ENCODE measurements at regions not wholly inside any gene's neighbourhood (a gene's known extent, or its start where the extent isn't known, plus 50 kb on each side); places are given as distances from the start of the nearest gene placed in this dataset.

DNA sequence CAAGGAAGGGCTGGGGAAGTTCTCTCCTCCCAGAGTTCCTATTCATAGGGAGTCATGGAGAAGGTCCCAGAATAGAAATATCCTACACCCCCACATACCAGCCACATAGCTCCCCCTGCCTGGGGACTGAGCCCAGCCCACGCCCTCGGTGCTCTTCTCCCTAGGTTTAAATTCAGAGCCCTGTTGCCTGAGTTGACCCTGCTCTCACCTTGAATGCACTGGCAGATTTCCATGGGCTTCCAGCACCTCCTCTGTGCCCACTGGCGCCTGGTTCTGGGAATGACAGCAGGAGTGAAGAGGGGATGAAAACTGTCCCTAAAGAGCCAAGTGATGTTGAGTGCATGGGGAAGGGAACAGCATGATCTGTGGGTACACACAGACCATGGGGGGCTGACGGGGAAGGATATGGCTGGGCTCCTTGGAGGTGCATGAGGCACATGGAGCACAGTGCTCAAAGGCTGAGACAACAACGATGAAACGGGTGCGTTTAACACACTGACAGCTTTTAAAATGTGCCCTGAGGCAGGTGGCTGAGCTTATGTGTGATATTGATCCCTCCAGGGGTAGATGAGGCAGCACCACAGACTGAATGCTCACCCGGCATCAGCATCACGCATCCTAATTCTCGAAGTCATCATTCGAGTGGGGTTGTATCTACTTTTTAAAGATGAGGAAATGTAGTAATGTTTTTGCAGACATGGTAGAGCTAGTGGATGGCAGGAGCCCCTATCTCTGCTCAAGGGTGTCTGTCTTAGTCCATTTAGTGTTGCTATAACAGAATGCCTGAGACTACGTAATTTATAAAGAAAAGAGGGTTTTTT, 53.7 kb upstream of the IGFBP3 start:
- H3K27me3 ChIP-seq (ENCODE audit: control insufficient read depth, insufficient read depth, low read length): no peaks in the 10 kb centered on the region
- DNase-seq (no peak), FAIRE-seq (no peak)
- intact Hi-C loops (cut with DNase I): no loop called here
- H3K9ac ChIP-seq (ENCODE audit: low read length in 3 of 3): no peak overlapping the region
- no peaks in the 10 kb centered on the region for H3K9me3 ChIP-seq (ENCODE audit: control insufficient read depth in 2 of 3, insufficient read depth in 1 of 3, low read length in 3 of 3)
- H3K4me3 ChIP-seq (ENCODE audit: low read length in 3 of 3): no peak overlapping the region
- no peaks in the 10 kb centered on the region for H3K36me3 ChIP-seq (ENCODE audit: control insufficient read depth in 2 of 3, insufficient read depth in 3 of 3, low read length in 3 of 3)
- TF ChIP-seq, protein P1, sequence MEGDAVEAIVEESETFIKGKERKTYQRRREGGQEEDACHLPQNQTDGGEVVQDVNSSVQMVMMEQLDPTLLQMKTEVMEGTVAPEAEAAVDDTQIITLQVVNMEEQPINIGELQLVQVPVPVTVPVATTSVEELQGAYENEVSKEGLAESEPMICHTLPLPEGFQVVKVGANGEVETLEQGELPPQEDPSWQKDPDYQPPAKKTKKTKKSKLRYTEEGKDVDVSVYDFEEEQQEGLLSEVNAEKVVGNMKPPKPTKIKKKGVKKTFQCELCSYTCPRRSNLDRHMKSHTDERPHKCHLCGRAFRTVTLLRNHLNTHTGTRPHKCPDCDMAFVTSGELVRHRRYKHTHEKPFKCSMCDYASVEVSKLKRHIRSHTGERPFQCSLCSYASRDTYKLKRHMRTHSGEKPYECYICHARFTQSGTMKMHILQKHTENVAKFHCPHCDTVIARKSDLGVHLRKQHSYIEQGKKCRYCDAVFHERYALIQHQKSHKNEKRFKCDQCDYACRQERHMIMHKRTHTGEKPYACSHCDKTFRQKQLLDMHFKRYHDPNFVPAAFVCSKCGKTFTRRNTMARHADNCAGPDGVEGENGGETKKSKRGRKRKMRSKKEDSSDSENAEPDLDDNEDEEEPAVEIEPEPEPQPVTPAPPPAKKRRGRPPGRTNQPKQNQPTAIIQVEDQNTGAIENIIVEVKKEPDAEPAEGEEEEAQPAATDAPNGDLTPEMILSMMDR (IDR thresholded peaks at IDR 0.05; ENCODE audit: borderline replicate concordance, extremely low read depth, insufficient read depth): no peak
- peaks cover 0 to 10% (median 8%) of the 10 kb centered on the region in 3 donors for H3K4me1 ChIP-seq (ENCODE audit: control insufficient read depth in 2 of 3, insufficient read depth in 2 of 3, low read depth in 1 of 3, low read length in 3 of 3)
- no peak overlapping the region for H3K27ac ChIP-seq (ENCODE audit: low read depth in 2 of 2, low read length in 2 of 2)

- no peaks in the 10 kb centered on the region for H3K9me3 ChIP-seq (ENCODE audit: control insufficient read depth in 2 of 3, insufficient read depth in 1 of 3, low read length in 3 of 3)
- FAIRE-seq (no peak), DNase-seq (no peak)
Observed at GRCh38 chr7:45973725-45974532, 52.9 kb upstream of the IGFBP3 start.

DNA sequence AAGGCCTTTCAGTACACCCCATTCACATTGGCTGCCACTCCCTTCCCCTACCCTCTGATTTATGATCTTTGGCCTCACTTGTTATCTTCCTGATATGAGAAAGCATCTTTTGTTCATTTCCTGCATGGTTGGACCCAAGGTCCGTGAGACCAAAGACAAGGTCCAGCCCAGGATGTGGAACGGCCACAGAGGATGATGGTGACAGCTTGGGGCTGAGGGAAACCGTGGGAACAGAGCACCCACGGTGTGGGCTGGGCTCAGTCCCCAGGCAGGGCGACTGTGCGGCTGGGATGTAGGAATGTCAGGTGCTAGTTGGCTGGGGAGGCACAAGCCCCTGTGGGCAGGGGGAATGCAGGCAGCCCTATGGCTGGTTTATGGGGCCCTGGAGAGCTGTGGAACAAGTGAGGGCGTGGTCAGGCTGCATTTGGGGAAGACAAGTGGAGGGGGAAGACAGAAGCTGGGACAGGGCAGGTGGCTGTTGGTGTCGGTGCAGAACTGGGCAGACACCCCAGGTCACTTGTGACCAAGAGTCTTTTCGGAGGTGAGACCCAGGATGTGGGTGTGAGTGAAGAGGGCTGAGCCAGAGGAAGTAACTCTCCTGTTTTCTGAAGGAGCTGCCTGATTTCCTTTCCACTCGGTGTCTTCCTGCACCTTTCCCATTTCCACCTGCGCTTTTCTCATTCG, 51.7 kb upstream of the IGFBP3 start:
- no peak for DNase-seq
- H3K9me3 ChIP-seq (ENCODE audit: control insufficient read depth in 2 of 3, insufficient read depth in 1 of 3, low read length in 3 of 3): no peaks in the 10 kb centered on the region
- intact Hi-C loops (cut with DNase I): no loop called here
- TF ChIP-seq, protein P1 (IDR thresholded peaks at IDR 0.05; ENCODE audit: borderline replicate concordance, extremely low read depth, insufficient read depth): no peak
- no peaks in the 10 kb centered on the region for H3K36me3 ChIP-seq (ENCODE audit: control insufficient read depth in 2 of 3, insufficient read depth in 3 of 3, low read length in 3 of 3)
- H3K27ac ChIP-seq (ENCODE audit: low read depth in 2 of 2, low read length in 2 of 2): no peak overlapping the region
- H3K9ac ChIP-seq (ENCODE audit: low read length in 3 of 3): no peak overlapping the region
- H3K4me1 ChIP-seq (ENCODE audit: control insufficient read depth in 2 of 3, insufficient read depth in 2 of 3, low read depth in 1 of 3, low read length in 3 of 3): peaks cover 0 to under 1% (median under 1%) of the 10 kb centered on the region in 3 donors
- no peak overlapping the region for H3K4me3 ChIP-seq (ENCODE audit: low read length in 3 of 3)
- FAIRE-seq: no peak
- no peaks in the 10 kb centered on the region for H3K27me3 ChIP-seq (ENCODE audit: control insufficient read depth, insufficient read depth, low read length)

More at GRCh38 chr7:45973725-45974532, 52.9 kb upstream of the IGFBP3 start:
- H3K4me3 ChIP-seq (ENCODE audit: low read length in 3 of 3): no peak overlapping the region
- no peak overlapping the region for H3K9ac ChIP-seq (ENCODE audit: low read length in 3 of 3)
- intact Hi-C loops (cut with DNase I): no loop called here
- no peaks in the 10 kb centered on the region for H3K36me3 ChIP-seq (ENCODE audit: control insufficient read depth in 2 of 3, insufficient read depth in 3 of 3, low read length in 3 of 3)
- H3K27ac ChIP-seq (ENCODE audit: low read depth in 2 of 2, low read length in 2 of 2): no peak overlapping the region
- TF ChIP-seq, protein P1 (IDR thresholded peaks at IDR 0.05; ENCODE audit: borderline replicate concordance, extremely low read depth, insufficient read depth): no peak
- peaks cover 0 to 10% (median 8%) of the 10 kb centered on the region in 3 donors for H3K4me1 ChIP-seq (ENCODE audit: control insufficient read depth in 2 of 3, insufficient read depth in 2 of 3, low read depth in 1 of 3, low read length in 3 of 3)
- no peaks in the 10 kb centered on the region for H3K27me3 ChIP-seq (ENCODE audit: control insufficient read depth, insufficient read depth, low read length)
